ENCODE measurements at regions not wholly inside any gene's neighbourhood (a gene's known extent, or its start where the extent isn't known, plus 50 kb on each side); places are given as distances from the start of the nearest gene placed in this dataset.

DNA sequence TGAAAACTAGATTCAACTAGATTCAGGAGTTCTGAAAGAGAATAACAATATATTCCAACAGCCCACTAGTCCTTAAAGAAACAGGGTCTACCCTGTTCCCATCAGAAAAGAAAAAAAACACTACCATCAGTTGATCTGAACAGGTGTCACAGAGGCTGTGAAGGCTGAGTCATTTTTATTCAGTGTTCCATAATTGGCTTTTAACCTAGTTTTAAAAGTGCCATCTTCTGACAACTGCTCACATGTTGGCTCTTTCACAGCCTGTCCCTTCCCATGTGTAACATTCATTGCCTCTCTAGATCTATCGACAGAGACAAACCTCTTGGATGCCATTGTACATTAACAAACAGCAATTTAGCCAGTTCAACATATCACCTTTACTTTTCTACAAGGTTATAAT is 243.7 kb downstream of the TBX15 start:
- TF ChIP-seq, protein P1, sequence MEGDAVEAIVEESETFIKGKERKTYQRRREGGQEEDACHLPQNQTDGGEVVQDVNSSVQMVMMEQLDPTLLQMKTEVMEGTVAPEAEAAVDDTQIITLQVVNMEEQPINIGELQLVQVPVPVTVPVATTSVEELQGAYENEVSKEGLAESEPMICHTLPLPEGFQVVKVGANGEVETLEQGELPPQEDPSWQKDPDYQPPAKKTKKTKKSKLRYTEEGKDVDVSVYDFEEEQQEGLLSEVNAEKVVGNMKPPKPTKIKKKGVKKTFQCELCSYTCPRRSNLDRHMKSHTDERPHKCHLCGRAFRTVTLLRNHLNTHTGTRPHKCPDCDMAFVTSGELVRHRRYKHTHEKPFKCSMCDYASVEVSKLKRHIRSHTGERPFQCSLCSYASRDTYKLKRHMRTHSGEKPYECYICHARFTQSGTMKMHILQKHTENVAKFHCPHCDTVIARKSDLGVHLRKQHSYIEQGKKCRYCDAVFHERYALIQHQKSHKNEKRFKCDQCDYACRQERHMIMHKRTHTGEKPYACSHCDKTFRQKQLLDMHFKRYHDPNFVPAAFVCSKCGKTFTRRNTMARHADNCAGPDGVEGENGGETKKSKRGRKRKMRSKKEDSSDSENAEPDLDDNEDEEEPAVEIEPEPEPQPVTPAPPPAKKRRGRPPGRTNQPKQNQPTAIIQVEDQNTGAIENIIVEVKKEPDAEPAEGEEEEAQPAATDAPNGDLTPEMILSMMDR (IDR thresholded peaks at IDR 0.05; ENCODE audit: insufficient read depth, low read depth, low read length): no peak
- no peak for TF ChIP-seq EZH2 (IDR thresholded peaks at IDR 0.05; ENCODE audit: insufficient read depth, low read length)

Data from astrocyte (in vitro differentiated cells and primary cell).